ENCODE measurements at regions not wholly inside any gene's neighbourhood (a gene's known extent, or its start where the extent isn't known, plus 50 kb on each side); places are given as distances from the start of the nearest gene placed in this dataset.
"Not testable (repeated sequence)": the region's sequence is repeated elsewhere in the genome, so short reads cannot be mapped to it uniquely, and the experiment has no call there.

- CTCF ChIA-PET; H3K27ac ChIP-seq; H3K9me3 ChIP-seq; DNase-seq (ENCODE audit: low read depth in 1 of 2, low spot score in 1 of 2); H3K4me1 ChIP-seq; FAIRE-seq; POLR2A ChIA-PET; H3K4me2 ChIP-seq; H3K4me3 ChIP-seq: not testable (repeated sequence)
- peak; percentile 91 to 99 for ATAC-seq
- no CpG with 5 or more reads among the region's 25 CpGs for WGBS (ENCODE audit: missing lambda C conversion rate)
These were observed 4823.4 kb upstream of the TPTE start for GRCh38 chr21:5697733-5698560.
